ENCODE measurements at regions not wholly inside any gene's neighbourhood (a gene's known extent, or its start where the extent isn't known, plus 50 kb on each side); places are given as distances from the start of the nearest gene placed in this dataset.

- peaks cover 0 to 2% (median 0%) of the 10 kb centered on the region in 7 donors for H3K4me1 Mint-ChIP-seq
- H3K9me3 Mint-ChIP-seq = peaks cover 0 to 1% (median 0%) of the 10 kb centered on the region in 11 donors
- Histone ChIP-seq H3K4me3 (ENCODE audit: low read length) (no peak overlapping the region), H3K27me3 (ENCODE audit: control insufficient read depth in 2 of 2, insufficient read depth in 2 of 2, low read length in 2 of 2) (peaks cover 0 to 3% of the 10 kb centered on the region in 2 donors), H3K9me3 (ENCODE audit: control insufficient read depth in 2 of 3, low read length in 3 of 3) (no peaks in the 10 kb centered on the region), H3K4me1 (ENCODE audit: control insufficient read depth in 2 of 2, insufficient read depth in 2 of 2, low read length in 2 of 2) (no peaks in the 10 kb centered on the region), H3K36me3 (ENCODE audit: control insufficient read depth in 2 of 3, insufficient read depth in 3 of 3, low read length in 3 of 3) (no peaks in the 10 kb centered on the region), H3K27ac (ENCODE audit: low read depth, low read length) (no peak overlapping the region)
- DNase-seq (no peak), ATAC-seq (no peak)
- H3K4me3 Mint-ChIP-seq = no peak overlapping the region
- peaks cover 1 to 30% (median 7%) of the 10 kb centered on the region in 5 donors for H3K27me3 Mint-ChIP-seq
- ChIA-PET CTCF (no interaction called here), POLR2A (no interaction called here)
- H3K27ac Mint-ChIP-seq = no peak overlapping the region
- no peaks in the 10 kb centered on the region for H3K36me3 Mint-ChIP-seq
- intact Hi-C loops (cut with micrococcal nuclease) = no loop called here
These were observed 412.9 kb upstream of the RGMA start for GRCh38 chr15:93501946-93502345.

- no peaks in the 10 kb centered on the region for H3K36me3 ChIP-seq (ENCODE audit: control insufficient read depth in 2 of 3, insufficient read depth in 3 of 3, low read length in 3 of 3)
- peaks cover 1 to 33% (median 7%) of the 10 kb centered on the region in 5 donors for H3K27me3 Mint-ChIP-seq
- no peak overlapping the region for H3K4me3 ChIP-seq (ENCODE audit: low read length)
- no peak overlapping the region for H3K27ac Mint-ChIP-seq
- H3K27me3 ChIP-seq (ENCODE audit: control insufficient read depth in 2 of 2, insufficient read depth in 2 of 2, low read length in 2 of 2) = peaks cover 0 to 3% of the 10 kb centered on the region in 2 donors
- no peaks in the 10 kb centered on the region for H3K4me1 ChIP-seq (ENCODE audit: control insufficient read depth in 2 of 2, insufficient read depth in 2 of 2, low read length in 2 of 2)
- no peaks in the 10 kb centered on the region for H3K36me3 Mint-ChIP-seq
- ATAC-seq = no peak
- ChIA-PET CTCF (no interaction called here), POLR2A (no interaction called here)
- intact Hi-C loops (cut with micrococcal nuclease) = no loop called here
- no peaks in the 10 kb centered on the region for H3K9me3 ChIP-seq (ENCODE audit: control insufficient read depth in 2 of 3, low read length in 3 of 3)
- H3K4me3 Mint-ChIP-seq = no peak overlapping the region
- peaks cover 0 to 2% (median 0%) of the 10 kb centered on the region in 7 donors for H3K4me1 Mint-ChIP-seq
- no peak overlapping the region for H3K27ac ChIP-seq (ENCODE audit: low read depth, low read length)
- no peak for DNase-seq
- H3K9me3 Mint-ChIP-seq = peaks cover 0 to 2% (median 0%) of the 10 kb centered on the region in 11 donors
These were observed 411.1 kb upstream of the RGMA start for GRCh38 chr15:93500155-93500554.

- no peaks in the 10 kb centered on the region for H3K36me3 Mint-ChIP-seq
- POLR2A ChIA-PET = no interaction called here
- no peaks in the 10 kb centered on the region for H3K9me3 ChIP-seq (ENCODE audit: control insufficient read depth in 2 of 3, low read length in 3 of 3)
- no peaks in the 10 kb centered on the region for H3K4me1 ChIP-seq (ENCODE audit: control insufficient read depth in 2 of 2, insufficient read depth in 2 of 2, low read length in 2 of 2)
- peaks cover 0 to 2% (median 0%) of the 10 kb centered on the region in 7 donors for H3K4me1 Mint-ChIP-seq
- no peaks in the 10 kb centered on the region for H3K36me3 ChIP-seq (ENCODE audit: control insufficient read depth in 2 of 3, insufficient read depth in 3 of 3, low read length in 3 of 3)
- H3K27me3 ChIP-seq (ENCODE audit: control insufficient read depth in 2 of 2, insufficient read depth in 2 of 2, low read length in 2 of 2) = peaks cover 0 to 3% of the 10 kb centered on the region in 2 donors
- DNase-seq (no peak), ATAC-seq (no peak)
- intact Hi-C loops (cut with micrococcal nuclease) = no loop called here
- CTCF ChIA-PET = no interaction called here
- no peak overlapping the region for H3K4me3 ChIP-seq (ENCODE audit: low read length)
- H3K27ac ChIP-seq (ENCODE audit: low read depth, low read length) = no peak overlapping the region
- peaks cover 1 to 28% (median 12%) of the 10 kb centered on the region in 5 donors for H3K27me3 Mint-ChIP-seq
- no peak overlapping the region for H3K27ac Mint-ChIP-seq
- no peak overlapping the region for H3K4me3 Mint-ChIP-seq
- peaks cover 0 to 2% (median 0%) of the 10 kb centered on the region in 11 donors for H3K9me3 Mint-ChIP-seq
These were observed 408.3 kb upstream of the RGMA start for GRCh38 chr15:93497291-93497690.

GRCh38 chr15:93496888-93497287 is 407.9 kb upstream of the RGMA start:
- no peaks in the 10 kb centered on the region for H3K4me1 ChIP-seq (ENCODE audit: control insufficient read depth in 2 of 2, insufficient read depth in 2 of 2, low read length in 2 of 2)
- Mint-ChIP-seq H3K27me3 (peaks cover 1 to 24% (median 12%) of the 10 kb centered on the region in 5 donors), H3K4me1 (peaks cover 0 to 2% (median 0%) of the 10 kb centered on the region in 7 donors), H3K36me3 (no peaks in the 10 kb centered on the region), H3K4me3 (no peak overlapping the region), H3K27ac (no peak overlapping the region), H3K9me3 (peaks cover 0 to 2% (median 0%) of the 10 kb centered on the region in 11 donors)
- CTCF ChIA-PET = no interaction called here
- ATAC-seq (no peak), DNase-seq (no peak)
- H3K9me3 ChIP-seq (ENCODE audit: control insufficient read depth in 2 of 3, low read length in 3 of 3) = no peaks in the 10 kb centered on the region
- H3K36me3 ChIP-seq (ENCODE audit: control insufficient read depth in 2 of 3, insufficient read depth in 3 of 3, low read length in 3 of 3) = no peaks in the 10 kb centered on the region
- intact Hi-C loops (cut with micrococcal nuclease) = no loop called here
- POLR2A ChIA-PET = no interaction called here
- no peak overlapping the region for H3K4me3 ChIP-seq (ENCODE audit: low read length)
- peaks cover 0 to 3% of the 10 kb centered on the region in 2 donors for H3K27me3 ChIP-seq (ENCODE audit: control insufficient read depth in 2 of 2, insufficient read depth in 2 of 2, low read length in 2 of 2)
- H3K27ac ChIP-seq (ENCODE audit: low read depth, low read length) = no peak overlapping the region

GRCh38 chr15:93495799-93496637 is 407.0 kb upstream of the RGMA start:
- no peaks in the 10 kb centered on the region for H3K4me1 ChIP-seq (ENCODE audit: control insufficient read depth in 2 of 2, insufficient read depth in 2 of 2, low read length in 2 of 2)
- no peak overlapping the region for H3K4me3 Mint-ChIP-seq
- no peaks in the 10 kb centered on the region for H3K36me3 Mint-ChIP-seq
- no peaks in the 10 kb centered on the region for H3K9me3 ChIP-seq (ENCODE audit: control insufficient read depth in 2 of 3, low read length in 3 of 3)
- intact Hi-C loops (cut with micrococcal nuclease) = no loop called here
- no peak overlapping the region for H3K4me3 ChIP-seq (ENCODE audit: low read length)
- ChIA-PET POLR2A (no interaction called here), CTCF (no interaction called here)
- DNase-seq (no peak), ATAC-seq (no peak)
- peaks cover 0 to 2% (median 0%) of the 10 kb centered on the region in 7 donors for H3K4me1 Mint-ChIP-seq
- no peak overlapping the region for H3K27ac Mint-ChIP-seq
- H3K27me3 Mint-ChIP-seq = peaks cover 1 to 24% (median 12%) of the 10 kb centered on the region in 5 donors
- peaks cover 0 to 3% of the 10 kb centered on the region in 2 donors for H3K27me3 ChIP-seq (ENCODE audit: control insufficient read depth in 2 of 2, insufficient read depth in 2 of 2, low read length in 2 of 2)
- peaks cover 0 to 2% (median 0%) of the 10 kb centered on the region in 11 donors for H3K9me3 Mint-ChIP-seq
- H3K27ac ChIP-seq (ENCODE audit: low read depth, low read length) = no peak overlapping the region
- no peaks in the 10 kb centered on the region for H3K36me3 ChIP-seq (ENCODE audit: control insufficient read depth in 2 of 3, insufficient read depth in 3 of 3, low read length in 3 of 3)

GRCh38 chr15:93493172-93493571 is 404.2 kb upstream of the RGMA start:
- POLR2A ChIA-PET = no interaction called here
- intact Hi-C loops (cut with micrococcal nuclease) = no loop called here
- H3K9me3 Mint-ChIP-seq = peaks cover 0 to 2% (median 0%) of the 10 kb centered on the region in 11 donors
- peaks cover 2 to 19% (median 12%) of the 10 kb centered on the region in 5 donors for H3K27me3 Mint-ChIP-seq
- no peaks in the 10 kb centered on the region for H3K9me3 ChIP-seq (ENCODE audit: control insufficient read depth in 2 of 3, low read length in 3 of 3)
- H3K27ac ChIP-seq (ENCODE audit: low read depth, low read length) = no peak overlapping the region
- peaks cover 0 to 2% (median 0%) of the 10 kb centered on the region in 7 donors for H3K4me1 Mint-ChIP-seq
- no peak overlapping the region for H3K4me3 Mint-ChIP-seq
- no peak overlapping the region for H3K27ac Mint-ChIP-seq
- H3K36me3 ChIP-seq (ENCODE audit: control insufficient read depth in 2 of 3, insufficient read depth in 3 of 3, low read length in 3 of 3) = no peaks in the 10 kb centered on the region
- H3K4me3 ChIP-seq (ENCODE audit: low read length) = no peak overlapping the region
- ATAC-seq (no peak), DNase-seq (no peak)
- CTCF ChIA-PET = no interaction called here
- H3K36me3 Mint-ChIP-seq = no peaks in the 10 kb centered on the region
- no peaks in the 10 kb centered on the region for H3K4me1 ChIP-seq (ENCODE audit: control insufficient read depth in 2 of 2, insufficient read depth in 2 of 2, low read length in 2 of 2)
- no peaks in the 10 kb centered on the region for H3K27me3 ChIP-seq (ENCODE audit: control insufficient read depth in 2 of 2, insufficient read depth in 2 of 2, low read length in 2 of 2)

GRCh38 chr15:93491291-93491690 is 402.3 kb upstream of the RGMA start:
- Mint-ChIP-seq H3K27ac (no peak overlapping the region), H3K9me3 (no peaks in the 10 kb centered on the region), H3K4me1 (no peaks in the 10 kb centered on the region), H3K4me3 (no peak overlapping the region), H3K27me3 (peaks cover 2 to 14% (median 5%) of the 10 kb centered on the region in 5 donors), H3K36me3 (no peaks in the 10 kb centered on the region)
- DNase-seq = no peak
- no peak for ATAC-seq
- POLR2A ChIA-PET = no interaction called here
- Histone ChIP-seq H3K27me3 (ENCODE audit: control insufficient read depth in 2 of 2, insufficient read depth in 2 of 2, low read length in 2 of 2) (no peaks in the 10 kb centered on the region), H3K4me1 (ENCODE audit: control insufficient read depth in 2 of 2, insufficient read depth in 2 of 2, low read length in 2 of 2) (no peaks in the 10 kb centered on the region), H3K36me3 (ENCODE audit: control insufficient read depth in 2 of 3, insufficient read depth in 3 of 3, low read length in 3 of 3) (no peaks in the 10 kb centered on the region), H3K9me3 (ENCODE audit: control insufficient read depth in 2 of 3, low read length in 3 of 3) (no peaks in the 10 kb centered on the region), H3K27ac (ENCODE audit: low read depth, low read length) (no peak overlapping the region), H3K4me3 (ENCODE audit: low read length) (no peak overlapping the region)
- CTCF ChIA-PET = no interaction called here
- intact Hi-C loops (cut with micrococcal nuclease) = no loop called here

Measured in naive thymus-derived CD4-positive, alpha-beta T cell (primary cell).